Natural killer cell treated with Interleukin-12 subunit alpha and Interleukin-12 subunit beta and Interleukin-15 and Interleukin-18, amount 100 ng/mL, for 72 hours (primary cell): ENCODE measurements at regions not wholly inside any gene's neighbourhood (a gene's known extent, or its start where the extent isn't known, plus 50 kb on each side); places are given as distances from the start of the nearest gene placed in this dataset.

Experiments used
- ATAC-seq, 2 donors: fragments of 150-1000 bp; cut with Tn5 transposase in 1 of 2; sonication (Bioruptor Pico), chemical (Tn5 transposase) in 1 of 2; 2 replicates each; pipeline ENCODE4 v1.10.0; 2021
- DNase-seq: peaks from one replicate; pipeline ENCODE4 v3.0.0; 2022; ENCODE audit warnings: low spot score
- H3K27ac Mint-ChIP-seq, 2 donors: 1 replicate in 1 of 2; 2 replicates in 1 of 2; pipeline ENCODE4 v1.8.0; 2022; ENCODE audit warnings: mixed read lengths in 2 of 2, mild to moderate bottlenecking in 1 of 2, moderate library complexity in 1 of 2
- H3K27me3 Mint-ChIP-seq, 2 donors: 1 replicate in 1 of 2; 2 replicates in 1 of 2; pipeline ENCODE4 v1.8.0; 2022; ENCODE audit warnings: mixed read lengths in 2 of 2
- H3K36me3 Mint-ChIP-seq: one replicate; pipeline ENCODE4 v1.8.0; 2022; ENCODE audit warnings: mixed read lengths
- H3K4me1 Mint-ChIP-seq, 2 donors: 1 replicate in 1 of 2; 2 replicates in 1 of 2; pipeline ENCODE4 v1.8.0; 2022; ENCODE audit warnings: low read depth in 2 of 2, mixed read lengths in 2 of 2, mild to moderate bottlenecking in 1 of 2
- H3K4me3 Mint-ChIP-seq: one replicate; pipeline ENCODE4 v1.8.0; 2022; ENCODE audit warnings: mixed read lengths
- H3K9me3 Mint-ChIP-seq: 2 replicates; pipeline ENCODE4 v1.8.0; 2022; ENCODE audit warnings: mixed read lengths

- H3K27ac Mint-ChIP-seq = no peak overlapping the region
- peaks cover 8 to 20% of the 10 kb centered on the region in 2 donors for H3K27me3 Mint-ChIP-seq
- ATAC-seq (no peak), DNase-seq (no peak)
- no peaks in the 10 kb centered on the region for H3K36me3 Mint-ChIP-seq
- no peaks in the 10 kb centered on the region for H3K4me1 Mint-ChIP-seq
- no peaks in the 10 kb centered on the region for H3K9me3 Mint-ChIP-seq
- H3K4me3 Mint-ChIP-seq = no peak overlapping the region
These were observed 98.4 kb upstream of the SPACA1 start for GRCh38 chr6:87949194-87949593.

- no peak for DNase-seq
These were observed 101.0 kb upstream of the SPACA1 start for GRCh38 chr6:87946669-87947068.

GRCh38 chr6:87945966-87946365 lies 101.7 kb upstream of the SPACA1 start:
- Mint-ChIP-seq H3K27me3 (peaks cover 35% of the 10 kb centered on the region in 2 donors), H3K4me1 (no peaks in the 10 kb centered on the region), H3K9me3 (no peaks in the 10 kb centered on the region), H3K27ac (no peak overlapping the region), H3K36me3 (no peaks in the 10 kb centered on the region), H3K4me3 (no peak overlapping the region)
- ATAC-seq = no peak
- DNase-seq = no peak

More at GRCh38 chr6:87946669-87947068, 101.0 kb upstream of the SPACA1 start:
- Mint-ChIP-seq H3K4me1 (no peaks in the 10 kb centered on the region), H3K36me3 (no peaks in the 10 kb centered on the region), H3K9me3 (no peaks in the 10 kb centered on the region), H3K4me3 (no peak overlapping the region), H3K27me3 (peaks cover 28% of the 10 kb centered on the region in 2 donors), H3K27ac (no peak overlapping the region)
- no peak for ATAC-seq

- ATAC-seq = no peak
- Mint-ChIP-seq H3K27me3 (peaks cover 32 to 37% of the 10 kb centered on the region in 2 donors), H3K4me3 (no peak overlapping the region), H3K27ac (no peak overlapping the region), H3K36me3 (no peaks in the 10 kb centered on the region), H3K9me3 (no peaks in the 10 kb centered on the region), H3K4me1 (no peaks in the 10 kb centered on the region)
- DNase-seq = no peak
These were observed 102.5 kb upstream of the SPACA1 start for GRCh38 chr6:87945181-87945580.

- DNase-seq (no peak), ATAC-seq (no peak)
- Mint-ChIP-seq H3K4me1 (no peaks in the 10 kb centered on the region), H3K27me3 (peaks cover 35 to 41% of the 10 kb centered on the region in 2 donors), H3K4me3 (no peak overlapping the region), H3K36me3 (no peaks in the 10 kb centered on the region), H3K27ac (no peak overlapping the region), H3K9me3 (no peaks in the 10 kb centered on the region)
These were observed 103.1 kb upstream of the SPACA1 start for GRCh38 chr6:87944541-87944954.

- no peaks in the 10 kb centered on the region for H3K36me3 Mint-ChIP-seq
- ATAC-seq (no peak), DNase-seq (no peak)
- no peak overlapping the region for H3K4me3 Mint-ChIP-seq
- H3K27me3 Mint-ChIP-seq = peaks cover 35 to 41% of the 10 kb centered on the region in 2 donors
- H3K4me1 Mint-ChIP-seq = no peaks in the 10 kb centered on the region
- no peak overlapping the region for H3K27ac Mint-ChIP-seq
- no peaks in the 10 kb centered on the region for H3K9me3 Mint-ChIP-seq
These were observed 104.5 kb upstream of the SPACA1 start for GRCh38 chr6:87943191-87943590.

- Mint-ChIP-seq H3K27ac (no peak overlapping the region), H3K36me3 (no peaks in the 10 kb centered on the region), H3K4me1 (no peaks in the 10 kb centered on the region), H3K9me3 (no peaks in the 10 kb centered on the region), H3K4me3 (no peak overlapping the region), H3K27me3 (peaks cover 34 to 35% of the 10 kb centered on the region in 2 donors)
- no peak for ATAC-seq
- no peak for DNase-seq
These were observed 105.9 kb upstream of the SPACA1 start for GRCh38 chr6:87941556-87942358.

- Mint-ChIP-seq H3K27me3 (peaks cover 35 to 42% of the 10 kb centered on the region in 2 donors), H3K9me3 (no peaks in the 10 kb centered on the region), H3K4me3 (no peak overlapping the region), H3K27ac (no peak overlapping the region), H3K4me1 (no peaks in the 10 kb centered on the region), H3K36me3 (no peaks in the 10 kb centered on the region)
- no peak for DNase-seq
- ATAC-seq = no peak
These were observed 107.9 kb upstream of the SPACA1 start for GRCh38 chr6:87939776-87940175.

GRCh38 chr6:87938287-87938686 lies 109.4 kb upstream of the SPACA1 start:
- ATAC-seq (no peak), DNase-seq (no peak)
- Mint-ChIP-seq H3K4me1 (no peaks in the 10 kb centered on the region), H3K36me3 (no peaks in the 10 kb centered on the region), H3K27ac (no peak overlapping the region), H3K27me3 (peaks cover 34 to 37% of the 10 kb centered on the region in 2 donors), H3K9me3 (no peaks in the 10 kb centered on the region), H3K4me3 (no peak overlapping the region)

GRCh38 chr6:87936065-87936464 lies 111.6 kb upstream of the SPACA1 start:
- no peak for ATAC-seq
- Mint-ChIP-seq H3K27ac (no peak overlapping the region), H3K4me3 (no peak overlapping the region), H3K9me3 (no peaks in the 10 kb centered on the region), H3K27me3 (peaks cover 16 to 23% of the 10 kb centered on the region in 2 donors), H3K36me3 (no peaks in the 10 kb centered on the region), H3K4me1 (no peaks in the 10 kb centered on the region)
- no peak for DNase-seq

- no peaks in the 10 kb centered on the region for H3K4me1 Mint-ChIP-seq
- DNase-seq = no peak
- H3K36me3 Mint-ChIP-seq = no peaks in the 10 kb centered on the region
- no peak overlapping the region for H3K27ac Mint-ChIP-seq
- H3K4me3 Mint-ChIP-seq = no peak overlapping the region
- no peak for ATAC-seq
- no peaks in the 10 kb centered on the region for H3K9me3 Mint-ChIP-seq
- H3K27me3 Mint-ChIP-seq = peaks cover 13 to 24% of the 10 kb centered on the region in 2 donors
These were observed 112.4 kb upstream of the SPACA1 start for GRCh38 chr6:87935196-87935595.

- Mint-ChIP-seq H3K4me3 (no peak overlapping the region), H3K27ac (no peak overlapping the region), H3K4me1 (peaks cover 4 to 5% of the 10 kb centered on the region in 2 donors), H3K9me3 (no peaks in the 10 kb centered on the region), H3K27me3 (peaks cover 16 to 32% of the 10 kb centered on the region in 2 donors), H3K36me3 (no peaks in the 10 kb centered on the region)
- DNase-seq (no peak), ATAC-seq (no peak)
These were observed 115.3 kb upstream of the SPACA1 start for GRCh38 chr6:87932361-87932760.

- Mint-ChIP-seq H3K27ac (no peak overlapping the region), H3K4me1 (peaks cover 15 to 18% of the 10 kb centered on the region in 2 donors), H3K36me3 (no peaks in the 10 kb centered on the region), H3K27me3 (peaks cover 7 to 28% of the 10 kb centered on the region in 2 donors), H3K4me3 (no peak overlapping the region), H3K9me3 (no peaks in the 10 kb centered on the region)
- ATAC-seq (peak; percentile 75 to 78), DNase-seq (no peak)
These were observed 117.8 kb upstream of the SPACA1 start for GRCh38 chr6:87929843-87930288.

- peaks cover 34 to 43% of the 10 kb centered on the region in 2 donors for H3K4me1 Mint-ChIP-seq
- no peak for ATAC-seq
These were observed 121.0 kb upstream of the SPACA1 start for GRCh38 chr6:87926687-87927086.

More at GRCh38 chr6:87926687-87927086, 121.0 kb upstream of the SPACA1 start:
- Mint-ChIP-seq H3K4me3 (no peak overlapping the region), H3K27me3 (peaks cover 7 to 23% of the 10 kb centered on the region in 2 donors), H3K9me3 (no peaks in the 10 kb centered on the region), H3K27ac (no peak overlapping the region), H3K36me3 (no peaks in the 10 kb centered on the region)
- no peak for DNase-seq
